SH-SY5Y (cell line): ENCODE measurements at regions not wholly inside any gene's neighbourhood (a gene's known extent, or its start where the extent isn't known, plus 50 kb on each side); places are given as distances from the start of the nearest gene placed in this dataset.

Experiments
- GATA2 ChIP-seq: IDR thresholded peaks from 2 replicates; pipeline ENCODE4 v1.6.1; 2011; ENCODE audit warnings: mild to moderate bottlenecking, low read depth, low read length
- GATA3 ChIP-seq: IDR thresholded peaks from 2 replicates; pipeline ENCODE4 v1.6.1; 2011; ENCODE audit warnings: low read depth, mild to moderate bottlenecking, low read length, moderate library complexity

DNA sequence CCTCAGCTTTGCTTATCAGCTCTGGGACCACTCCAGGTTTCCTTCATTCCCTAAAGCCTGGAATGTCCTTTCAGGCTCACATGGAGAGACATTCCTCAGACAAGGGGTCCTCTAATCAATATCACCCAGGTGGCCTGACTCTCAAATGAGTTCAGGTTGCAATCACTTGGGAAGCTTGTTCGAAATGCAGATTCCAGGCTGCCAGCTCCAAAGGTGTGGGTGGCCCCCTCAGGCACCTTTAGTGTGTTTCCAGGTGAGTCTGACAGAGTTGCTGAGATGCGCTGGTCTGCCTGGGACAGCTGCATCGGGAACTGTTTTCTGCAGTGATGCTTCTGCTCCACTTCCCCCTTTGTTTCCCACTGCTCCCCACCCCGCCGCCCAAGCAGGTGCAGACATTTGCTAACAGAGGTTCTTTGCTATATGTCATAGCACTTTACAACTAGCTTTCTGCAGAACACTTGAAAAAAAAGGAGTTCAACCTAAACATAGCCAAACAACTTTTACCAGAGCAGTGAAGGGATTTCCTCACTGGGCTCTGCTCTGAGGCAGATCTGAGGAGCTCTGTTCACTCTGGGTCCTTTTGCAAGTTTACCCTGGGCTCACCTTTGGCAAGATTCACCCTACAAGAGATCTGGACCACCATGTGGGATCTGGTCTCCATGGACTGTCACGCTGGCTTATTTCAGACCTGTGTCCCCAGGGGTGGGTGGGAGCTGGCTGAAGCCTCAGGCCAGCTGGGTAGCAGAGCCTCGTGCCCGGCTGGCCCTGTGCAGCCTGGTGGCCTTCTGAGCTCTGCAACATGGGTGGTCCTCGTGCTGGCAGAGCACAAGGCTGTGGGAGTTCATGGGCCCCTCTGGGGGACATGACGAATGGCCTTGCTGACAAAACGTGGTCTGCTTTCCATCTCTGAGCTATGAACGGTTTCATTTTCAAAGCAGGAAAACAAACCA is 539.6 kb downstream of the CCDC171 start:
- TF ChIP-seq GATA2 (no peak), GATA3 (no peak)
